Mesodermal cell (in vitro differentiated cells): ENCODE measurements at regions not wholly inside any gene's neighbourhood (a gene's known extent, or its start where the extent isn't known, plus 50 kb on each side); places are given as distances from the start of the nearest gene placed in this dataset.

Source experiments
- H3K27ac ChIP-seq: 2 replicates; pipeline ENCODE4 v1.7.0; 2013; ENCODE audit warnings: mild to moderate bottlenecking, low read depth, low read length, moderate library complexity; ENCODE audit not compliant: severe bottlenecking
- H3K36me3 ChIP-seq: 2 replicates; pipeline ENCODE4 v1.7.1; 2013; ENCODE audit warnings: mild to moderate bottlenecking, low read length, moderate library complexity; ENCODE audit not compliant: control insufficient read depth, insufficient read depth
- H3K4me1 ChIP-seq: one replicate; pipeline ENCODE4 v1.7.1; 2013; ENCODE audit warnings: mild to moderate bottlenecking, low read length; ENCODE audit not compliant: insufficient read depth, control insufficient read depth, poor library complexity, severe bottlenecking
- H3K4me3 ChIP-seq: 2 replicates; pipeline ENCODE4 v1.7.0; 2013; ENCODE audit warnings: low read length, control low read depth, mild to moderate bottlenecking; ENCODE audit not compliant: insufficient read depth, poor library complexity, severe bottlenecking; ENCODE audit errors: extremely low read depth
- H3K9me3 ChIP-seq: 2 replicates; pipeline ENCODE4 v1.7.1; 2013; ENCODE audit warnings: mild to moderate bottlenecking, low read length, moderate library complexity; ENCODE audit not compliant: control insufficient read depth
- WGBS, 2 experiments: methylation state at CpG; one replicate each; pipeline ENCODE4 v1.1.5; 2013; ENCODE audit warnings: missing lambda C conversion rate in 2 of 2; ENCODE audit not compliant: insufficient coverage in 2 of 2; 5-methylcytosine and 5-hydroxymethylcytosine counted together

DNA sequence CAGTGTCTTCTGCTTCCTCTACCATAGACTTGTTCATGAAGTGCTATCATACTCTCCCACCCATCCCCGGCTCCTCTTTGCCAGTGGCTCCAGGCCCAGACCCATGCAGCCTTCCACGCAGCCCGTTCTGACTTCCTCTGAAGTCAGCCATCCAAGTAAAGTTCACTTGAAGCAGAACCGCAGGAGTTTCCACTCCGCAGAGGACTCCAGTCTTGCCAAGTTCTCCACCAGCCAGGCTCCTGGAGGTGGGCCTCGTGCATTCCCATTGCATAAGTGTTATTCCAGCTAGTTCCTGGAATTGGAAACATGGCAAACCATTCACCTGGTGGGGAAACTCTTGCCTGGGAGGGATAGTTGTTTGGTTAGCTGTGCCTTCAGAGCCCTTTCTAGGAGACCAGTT lies 185.1 kb downstream of the PLPP3 start:
- H3K4me1 ChIP-seq, result peaks cover 33% of the 10 kb centered on the region
- H3K4me3 ChIP-seq, result no peak overlapping the region
- 73 to 77% methylated on average over 5 to 6 of the region's 6 CpGs for WGBS, 2 experiments
- no peaks in the 10 kb centered on the region for H3K9me3 ChIP-seq
- H3K36me3 ChIP-seq, result no peaks in the 10 kb centered on the region
- no peak overlapping the region for H3K27ac ChIP-seq

DNA sequence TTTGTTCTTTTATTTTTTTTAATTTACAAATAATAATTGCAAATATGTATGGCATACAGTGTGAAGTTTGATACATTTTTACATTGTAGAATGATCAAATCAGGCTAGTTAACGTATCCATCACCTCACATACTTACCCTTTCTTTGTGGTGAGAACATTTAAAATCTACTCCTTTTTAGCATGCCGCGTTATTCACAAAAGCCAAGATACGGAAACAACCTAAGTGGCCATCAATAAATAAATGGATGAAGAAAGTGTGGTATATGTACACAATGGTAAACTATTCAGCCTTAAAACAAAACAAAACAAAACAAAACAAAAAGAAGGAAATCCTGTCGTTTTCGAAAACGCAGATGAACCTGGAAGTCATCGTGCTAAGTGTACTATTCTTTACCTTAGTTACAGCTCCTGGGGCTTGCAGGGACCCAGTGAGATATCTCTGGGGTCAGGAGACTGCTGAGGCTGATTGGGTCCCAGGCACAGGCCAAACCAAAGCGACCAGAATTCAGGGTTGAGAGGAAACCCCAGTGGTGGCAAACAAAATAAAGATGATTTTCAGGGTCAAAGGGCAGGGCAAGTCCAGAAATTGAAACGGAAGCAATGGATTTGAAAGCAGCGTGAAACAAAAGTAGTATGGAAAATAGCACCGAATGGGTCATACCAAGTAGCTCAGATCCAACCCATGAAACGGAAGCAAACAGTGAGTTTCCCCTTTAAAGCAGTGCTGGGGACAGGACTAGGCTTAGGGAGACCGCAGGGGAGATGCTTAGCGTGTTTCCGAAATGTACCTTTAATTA lies 188.2 kb downstream of the PLPP3 start:
- H3K9me3 ChIP-seq, result no peaks in the 10 kb centered on the region
- no peak overlapping the region for H3K4me3 ChIP-seq
- peaks cover 4% of the 10 kb centered on the region for H3K4me1 ChIP-seq
- no peaks in the 10 kb centered on the region for H3K36me3 ChIP-seq
- 91 to 92% methylated on average over 8 of the region's 16 CpGs for WGBS, 2 experiments
- H3K27ac ChIP-seq, result no peak overlapping the region

DNA sequence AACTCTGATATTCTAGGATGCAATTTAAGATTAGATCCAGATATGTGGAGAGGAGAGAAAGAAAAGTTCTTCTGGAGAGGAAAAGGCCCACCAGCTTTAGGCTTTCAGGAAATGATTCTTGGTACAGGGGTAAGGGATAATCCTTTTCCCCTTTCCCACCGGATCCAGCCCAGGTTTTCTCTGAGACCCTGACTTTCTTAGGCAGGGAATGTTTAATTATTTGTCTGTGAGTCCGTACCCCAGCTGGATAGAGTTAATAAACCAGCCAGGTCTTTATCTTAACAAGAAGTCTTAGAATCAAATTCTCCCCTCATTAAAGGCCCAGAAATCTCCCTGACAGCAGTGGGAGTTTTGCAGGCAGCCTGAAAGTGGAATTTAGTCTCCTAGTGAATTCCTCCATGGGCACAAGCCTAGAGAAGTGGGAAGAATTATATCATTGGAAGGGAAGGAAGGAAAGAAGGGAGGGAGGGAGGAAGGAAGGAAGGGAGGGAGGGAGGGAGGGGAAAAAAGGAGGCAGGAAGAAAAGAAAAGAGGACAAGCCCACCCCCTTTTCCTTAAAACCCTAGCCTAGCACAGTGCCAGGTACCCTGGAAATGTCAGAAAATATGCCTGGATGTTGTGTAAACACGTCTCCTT lies 189.0 kb downstream of the PLPP3 start:
- WGBS, 2 experiments, result no CpG with 5 or more reads among the region's 3 CpGs
- no peak overlapping the region for H3K4me3 ChIP-seq
- no peak overlapping the region for H3K27ac ChIP-seq
- H3K36me3 ChIP-seq, result no peaks in the 10 kb centered on the region
- H3K4me1 ChIP-seq, result peaks cover 3% of the 10 kb centered on the region
- H3K9me3 ChIP-seq, result no peaks in the 10 kb centered on the region

DNA sequence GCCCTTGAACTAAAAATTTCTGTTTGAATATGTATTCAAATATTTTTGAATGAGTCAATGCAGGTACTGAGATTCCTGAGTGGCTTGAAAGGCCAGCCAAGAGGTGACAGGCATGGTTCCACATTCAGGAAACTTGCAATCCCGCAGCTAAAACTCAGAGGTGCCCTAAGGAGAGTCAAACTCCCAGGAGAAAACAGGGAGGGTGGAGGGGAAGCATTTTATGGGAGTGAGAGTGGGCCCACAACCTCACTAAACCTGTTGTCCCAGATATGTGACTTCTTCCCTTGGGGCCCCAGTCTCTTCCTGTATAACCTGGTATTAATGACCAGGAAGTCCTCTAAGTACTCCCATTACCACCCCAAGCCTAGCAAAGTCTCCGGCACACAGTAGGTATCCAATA lies 189.6 kb downstream of the PLPP3 start:
- no peak overlapping the region for H3K27ac ChIP-seq
- 63 to 100% methylated on average over 1 of the region's 2 CpGs for WGBS, 2 experiments

DNA sequence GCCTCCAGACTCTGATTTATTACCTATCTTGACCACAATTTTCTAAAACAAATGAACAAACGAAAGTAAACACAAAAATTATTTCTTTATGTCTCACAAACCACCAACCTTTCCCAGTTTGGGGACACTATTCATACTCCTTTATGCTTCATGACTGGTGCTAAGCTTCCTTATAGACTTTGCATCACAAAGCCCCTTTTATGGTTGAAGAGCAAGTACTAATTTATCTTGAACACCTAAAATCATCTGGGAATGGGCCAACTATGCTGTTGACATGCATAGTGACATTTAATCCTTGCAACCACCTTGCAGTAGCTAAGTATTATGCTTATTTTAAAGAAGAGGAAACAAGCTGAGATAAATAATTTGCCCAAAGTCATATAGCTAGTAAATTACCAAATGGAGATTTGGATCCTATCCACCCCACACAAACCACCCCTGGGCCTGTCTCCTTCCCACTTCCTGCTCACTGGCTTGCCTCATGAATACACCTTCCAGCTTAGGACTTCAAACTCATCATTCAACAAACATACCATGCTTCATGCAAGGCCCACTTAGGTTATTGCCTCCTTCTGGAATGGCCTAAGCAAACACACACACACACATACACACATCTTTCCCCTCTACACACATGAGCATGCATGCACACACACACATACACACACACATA lies 192.2 kb downstream of the PLPP3 start:
- Histone ChIP-seq H3K27ac (no peak overlapping the region), H3K9me3 (no peaks in the 10 kb centered on the region), H3K36me3 (no peaks in the 10 kb centered on the region), H3K4me3 (no peak overlapping the region), H3K4me1 (no peaks in the 10 kb centered on the region)
- 87 to 88% methylated on average over 1 of the region's 1 CpG for WGBS, 2 experiments

More for the DNA sequence above, 189.6 kb downstream of the PLPP3 start:
- Histone ChIP-seq H3K36me3 (no peaks in the 10 kb centered on the region), H3K4me1 (peaks cover 3% of the 10 kb centered on the region), H3K4me3 (no peak overlapping the region), H3K9me3 (no peaks in the 10 kb centered on the region)

DNA sequence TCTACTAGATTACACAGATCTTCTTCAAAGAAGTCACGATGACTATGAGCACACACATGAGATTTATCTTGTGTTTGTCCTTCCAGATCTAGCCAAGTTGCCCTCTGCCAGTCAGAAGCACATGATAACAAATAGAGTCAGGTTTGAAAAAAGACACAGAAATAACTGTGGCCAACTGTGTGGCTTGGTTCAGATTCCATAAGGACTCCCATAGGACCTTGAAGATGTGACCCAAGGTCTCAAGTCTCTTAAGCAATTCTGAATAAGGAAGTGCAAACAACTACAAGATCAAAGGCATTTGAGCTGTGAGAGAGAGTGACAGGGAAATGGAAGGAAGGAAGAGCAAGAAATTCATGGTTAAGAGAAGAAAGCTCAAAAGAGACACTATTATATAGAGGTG lies 194.0 kb downstream of the PLPP3 start:
- Histone ChIP-seq H3K4me1 (no peaks in the 10 kb centered on the region), H3K36me3 (no peaks in the 10 kb centered on the region), H3K9me3 (no peaks in the 10 kb centered on the region), H3K27ac (no peak overlapping the region), H3K4me3 (no peak overlapping the region)
- WGBS, 2 experiments, result 83% methylated on average over 1 of the region's 1 CpG; no CpG with 5 or more reads in 1 of the 2 experiments

DNA sequence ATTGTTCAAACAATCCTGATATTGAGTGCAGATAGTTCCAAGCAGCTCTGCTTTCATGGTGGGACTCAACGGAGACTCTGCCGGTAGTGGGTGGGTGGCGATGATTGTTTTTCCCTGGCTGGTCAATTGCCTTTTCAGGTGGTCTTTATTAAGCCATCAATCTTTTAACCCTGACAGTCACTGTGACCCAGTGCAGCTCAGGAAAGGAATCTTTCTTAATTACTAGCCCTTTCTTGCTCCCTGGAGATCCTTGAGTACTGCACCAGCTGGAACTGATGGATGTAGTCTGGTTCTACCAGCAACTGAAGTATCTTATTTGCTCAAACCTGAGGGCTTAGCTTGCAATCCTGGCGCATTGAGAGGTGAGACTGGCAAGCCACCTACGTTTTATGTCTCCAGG lies 196.4 kb downstream of the PLPP3 start:
- H3K4me1 ChIP-seq, result no peaks in the 10 kb centered on the region
- H3K4me3 ChIP-seq, result no peak overlapping the region
- WGBS, 2 experiments, result 83 to 92% methylated on average over 3 to 5 of the region's 5 CpGs
- H3K9me3 ChIP-seq, result no peaks in the 10 kb centered on the region
- H3K36me3 ChIP-seq, result no peaks in the 10 kb centered on the region
- no peak overlapping the region for H3K27ac ChIP-seq

DNA sequence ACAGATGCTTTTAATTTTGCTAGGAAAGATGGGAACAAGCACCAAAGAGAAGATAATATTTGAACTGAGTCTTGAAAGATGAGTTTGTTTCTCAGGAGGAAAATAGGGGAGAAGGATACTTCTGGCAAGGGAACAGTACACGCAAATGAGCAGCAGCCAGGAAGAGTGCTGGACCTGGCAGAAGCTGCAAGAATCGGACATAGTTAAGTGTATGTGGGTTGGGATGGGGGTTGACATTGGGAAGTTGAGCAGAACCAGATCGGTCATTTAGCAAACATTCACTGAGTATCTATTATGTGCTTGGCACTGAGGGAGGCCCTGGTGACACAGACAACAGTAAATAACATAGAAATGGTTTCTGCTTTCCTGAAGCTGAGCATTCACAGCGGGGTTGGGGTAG lies 198.8 kb downstream of the PLPP3 start:
- 84 to 100% methylated on average over 1 to 2 of the region's 4 CpGs for WGBS, 2 experiments
- no peak overlapping the region for H3K4me3 ChIP-seq
- no peaks in the 10 kb centered on the region for H3K9me3 ChIP-seq
- no peaks in the 10 kb centered on the region for H3K36me3 ChIP-seq
- H3K27ac ChIP-seq, result no peak overlapping the region
- H3K4me1 ChIP-seq, result peaks cover 20% of the 10 kb centered on the region

DNA sequence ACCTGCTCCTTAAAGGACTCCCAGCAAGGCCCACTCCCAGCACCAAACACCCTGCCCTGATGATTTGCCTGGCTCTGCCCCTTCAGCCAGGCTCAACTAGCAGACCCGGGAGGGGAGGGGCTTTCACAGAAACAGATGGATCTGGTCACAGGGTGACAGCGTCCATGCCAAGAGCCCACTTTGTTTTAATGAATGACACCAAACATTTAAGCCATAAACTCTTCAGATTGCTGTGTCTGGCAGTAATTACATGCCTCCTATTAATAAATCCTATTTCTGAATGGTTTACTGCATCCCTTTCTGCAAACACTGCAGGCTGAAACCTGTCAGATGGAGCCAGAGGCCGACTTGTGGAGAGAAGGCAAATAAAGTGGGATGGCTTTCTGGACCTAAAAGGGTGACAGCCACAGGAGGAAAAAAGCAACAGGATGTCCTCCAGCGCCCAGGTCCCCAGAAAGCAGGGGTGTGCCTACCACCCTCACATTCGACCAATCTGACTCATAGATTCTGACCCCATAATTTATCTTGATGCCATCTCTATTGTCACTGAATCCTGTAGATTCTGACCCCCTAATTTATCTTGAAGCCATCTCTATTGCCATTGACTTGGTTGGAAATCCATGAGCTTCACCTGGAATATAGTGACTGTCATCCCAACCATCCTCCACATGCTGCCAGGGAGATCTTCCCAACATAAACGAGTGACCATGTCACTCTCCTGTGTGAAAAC lies 200.9 kb downstream of the PLPP3 start:
- WGBS, 2 experiments, result 80 to 82% methylated on average over 4 to 6 of the region's 6 CpGs
- Histone ChIP-seq H3K4me1 (peaks cover 32% of the 10 kb centered on the region), H3K4me3 (no peak overlapping the region), H3K27ac (no peak overlapping the region), H3K9me3 (no peaks in the 10 kb centered on the region), H3K36me3 (no peaks in the 10 kb centered on the region)

DNA sequence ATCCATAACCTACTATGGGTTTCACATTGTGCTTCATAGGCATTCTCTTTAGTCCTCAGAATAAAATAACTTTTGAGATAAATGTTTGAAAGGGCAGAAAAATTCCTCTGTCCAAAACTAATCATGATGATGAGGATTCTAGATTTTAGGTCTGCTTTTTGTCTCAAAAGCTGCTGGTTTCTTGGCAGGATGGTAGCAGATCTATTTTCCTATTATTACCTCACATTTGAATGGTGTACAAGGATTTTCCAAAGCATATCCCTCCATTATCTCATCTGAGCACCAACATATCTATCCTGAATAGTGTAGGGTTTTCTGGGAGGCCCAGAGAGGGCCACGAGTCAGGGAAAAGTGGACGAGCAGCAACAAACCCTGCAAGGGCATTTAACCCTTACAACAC lies 201.9 kb downstream of the PLPP3 start:
- Histone ChIP-seq H3K27ac (no peak overlapping the region), H3K9me3 (no peaks in the 10 kb centered on the region), H3K4me1 (peaks cover 32% of the 10 kb centered on the region), H3K36me3 (no peaks in the 10 kb centered on the region), H3K4me3 (no peak overlapping the region)
- WGBS, 2 experiments, result 55% methylated on average over 2 of the region's 2 CpGs; no CpG with 5 or more reads in 1 of the 2 experiments
